HepG2 (cell line): ENCODE measurements at regions not wholly inside any gene's neighbourhood (a gene's known extent, or its start where the extent isn't known, plus 50 kb on each side); places are given as distances from the start of the nearest gene placed in this dataset.

Experiments
- KLF16 ChIP-seq, 2 experiments: sonication (generic) in 1 of 2; formaldehyde crosslinking in 1 of 2; IDR thresholded peaks; 2 replicates each; pipeline versions ENCODE4 v1.6.1 to v1.8.0; 2016 to 2023; ENCODE audit warnings: missing genetic modification reagents in 2 of 2, missing compliant biosample characterization in 1 of 2
- POLR2A ChIP-seq, 2 experiments: IDR thresholded peaks; 2 replicates each; pipeline ENCODE4 v1.6.1; 2011; ENCODE audit warnings: low read depth in 2 of 2, low read length in 2 of 2, mild to moderate bottlenecking in 1 of 2, moderate library complexity in 1 of 2; ENCODE audit not compliant: insufficient read depth in 1 of 2
- ZNF253 ChIP-seq: sonication (generic); formaldehyde crosslinking; IDR thresholded peaks from 2 replicates; pipeline ENCODE4 v1.8.0; 2022; ENCODE audit warnings: mild to moderate bottlenecking, missing genetic modification reagents, borderline replicate concordance

DNA sequence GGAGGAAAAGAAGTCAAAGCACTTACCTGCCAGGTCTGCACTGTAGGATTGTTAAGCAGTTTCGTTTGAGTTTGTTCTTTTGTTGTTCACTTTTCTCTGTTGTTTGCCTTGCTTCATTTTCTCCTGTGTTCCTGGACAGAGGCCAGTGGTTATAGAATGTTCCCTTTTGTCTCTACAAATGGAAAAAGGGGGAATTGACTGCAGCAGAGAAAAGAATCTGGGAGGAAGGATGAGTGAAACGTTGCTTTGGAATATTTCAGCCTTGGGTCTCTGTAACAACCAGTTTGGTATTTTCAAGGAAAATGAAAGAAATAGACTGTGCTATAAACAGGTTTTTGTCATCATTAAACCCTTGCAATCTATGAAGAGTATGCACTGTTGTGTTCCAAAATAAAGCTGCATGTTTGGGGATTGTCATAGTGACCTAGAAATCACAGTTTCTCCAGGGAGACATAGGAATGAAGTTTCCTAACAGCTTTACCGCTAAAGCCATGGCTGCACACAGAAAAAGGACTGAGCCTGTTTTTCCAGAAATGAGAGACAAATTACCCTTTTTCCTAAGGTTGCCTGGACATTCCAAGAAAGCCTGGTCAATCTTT lies 60.8 kb upstream of the HABP2 start:
- TF ChIP-seq KLF16 (CRISPR knock-in tag; IDR thresholded peaks at IDR 0.05) (no peak), POLR2A (IDR thresholded peaks at IDR 0.05; ENCODE audit: insufficient read depth in 1 of 2, low read depth in 2 of 2, low read length in 2 of 2) (no peak), ZNF253 (CRISPR knock-in tag) (no peak)
